Epidermal melanocyte (primary cell): ENCODE measurements at regions not wholly inside any gene's neighbourhood (a gene's known extent, or its start where the extent isn't known, plus 50 kb on each side); places are given as distances from the start of the nearest gene placed in this dataset.
A peak's percentile ranks its signal among the peaks of the same experiment; 100 is the strongest.

Source experiments
- DNase-seq: peaks from one replicate; pipeline ENCODE4 v3.0.0; 2011; ENCODE audit warnings: low spot score; ENCODE audit not compliant: insufficient read length

GRCh38 chr6:44016131-44016870 lies 111.0 kb downstream of the MRPL14 start:
- DNase-seq, result no peak

- no peak for DNase-seq
These were observed 115.2 kb downstream of the MRPL14 start for GRCh38 chr6:44012078-44012493.

- DNase-seq, result no peak
These were observed 115.8 kb downstream of the MRPL14 start for GRCh38 chr6:44011350-44011920.

GRCh38 chr6:44010411-44011349 lies 116.6 kb downstream of the MRPL14 start:
- peak; percentile 81 for DNase-seq

GRCh38 chr6:44009425-44010321 lies 117.6 kb downstream of the MRPL14 start:
- no peak for DNase-seq

GRCh38 chr6:44008821-44009370 lies 118.4 kb downstream of the MRPL14 start:
- DNase-seq, result no peak

GRCh38 chr6:44007818-44008621 lies 119.2 kb downstream of the MRPL14 start:
- no peak for DNase-seq

- DNase-seq, result no peak
These were observed 120.4 kb downstream of the MRPL14 start for GRCh38 chr6:44006872-44007303.

GRCh38 chr6:44006123-44006871 lies 121.0 kb downstream of the MRPL14 start:
- no peak for DNase-seq

- DNase-seq, result no peak
These were observed 121.7 kb downstream of the MRPL14 start for GRCh38 chr6:44005507-44005903.

- no peak for DNase-seq
These were observed 122.4 kb downstream of the MRPL14 start for GRCh38 chr6:44004625-44005506.

- no peak for DNase-seq
These were observed 123.1 kb downstream of the MRPL14 start for GRCh38 chr6:44004136-44004535.

- no peak for DNase-seq
These were observed 123.7 kb downstream of the MRPL14 start for GRCh38 chr6:44003345-44004061.

- no peak for DNase-seq
These were observed 124.5 kb downstream of the MRPL14 start for GRCh38 chr6:44002593-44003344.

- no peak for DNase-seq
These were observed 125.1 kb downstream of the MRPL14 start for GRCh38 chr6:44002067-44002592.

GRCh38 chr6:44001318-44002066 lies 125.8 kb downstream of the MRPL14 start:
- no peak for DNase-seq
